Vagina (tissue), 2 donors: ENCODE measurements at regions not wholly inside any gene's neighbourhood (a gene's known extent, or its start where the extent isn't known, plus 50 kb on each side); places are given as distances from the start of the nearest gene placed in this dataset.

Experiments
- POLR2A ChIP-seq, 2 donors: fragments of 450-650 bp; IDR thresholded peaks; one replicate each; pipeline ENCODE4 v1.6.1; 2017; ENCODE audit warnings: antibody characterized with exemption in 2 of 2, mild to moderate bottlenecking in 2 of 2, moderate library complexity in 2 of 2
- TF ChIP-seq, protein P1 (sequence below), 3 experiments: fragments of 450-650 bp in 2 of 3; fragments of 200-600 bp in 1 of 3; sonication (generic) in 1 of 3; IDR thresholded peaks; one replicate each; pipeline ENCODE4 v1.5.1; 2017 to 2019; ENCODE audit warnings: antibody characterized with exemption in 3 of 3, mild to moderate bottlenecking in 2 of 3, moderate library complexity in 2 of 3

DNA sequence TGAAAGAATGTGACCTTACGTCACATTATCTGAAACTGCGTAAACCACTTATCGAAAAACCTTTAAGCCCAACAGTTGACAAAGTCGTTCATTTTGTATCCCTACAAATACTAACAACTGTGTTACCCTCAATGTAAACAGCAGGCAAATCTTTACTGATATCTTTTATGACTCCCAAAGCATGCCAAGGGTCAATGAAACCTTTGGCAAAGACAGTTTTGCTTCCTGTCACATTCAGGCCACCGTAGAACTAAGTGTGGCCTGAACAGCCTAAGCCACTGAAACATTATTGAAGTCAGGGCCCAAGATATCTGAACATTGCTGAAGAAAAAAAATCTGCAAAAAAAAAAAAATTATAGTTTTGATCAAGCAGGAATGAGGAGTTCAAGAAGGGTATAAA, 77.3 kb downstream of the FAM124B start:
- TF ChIP-seq, protein P1, sequence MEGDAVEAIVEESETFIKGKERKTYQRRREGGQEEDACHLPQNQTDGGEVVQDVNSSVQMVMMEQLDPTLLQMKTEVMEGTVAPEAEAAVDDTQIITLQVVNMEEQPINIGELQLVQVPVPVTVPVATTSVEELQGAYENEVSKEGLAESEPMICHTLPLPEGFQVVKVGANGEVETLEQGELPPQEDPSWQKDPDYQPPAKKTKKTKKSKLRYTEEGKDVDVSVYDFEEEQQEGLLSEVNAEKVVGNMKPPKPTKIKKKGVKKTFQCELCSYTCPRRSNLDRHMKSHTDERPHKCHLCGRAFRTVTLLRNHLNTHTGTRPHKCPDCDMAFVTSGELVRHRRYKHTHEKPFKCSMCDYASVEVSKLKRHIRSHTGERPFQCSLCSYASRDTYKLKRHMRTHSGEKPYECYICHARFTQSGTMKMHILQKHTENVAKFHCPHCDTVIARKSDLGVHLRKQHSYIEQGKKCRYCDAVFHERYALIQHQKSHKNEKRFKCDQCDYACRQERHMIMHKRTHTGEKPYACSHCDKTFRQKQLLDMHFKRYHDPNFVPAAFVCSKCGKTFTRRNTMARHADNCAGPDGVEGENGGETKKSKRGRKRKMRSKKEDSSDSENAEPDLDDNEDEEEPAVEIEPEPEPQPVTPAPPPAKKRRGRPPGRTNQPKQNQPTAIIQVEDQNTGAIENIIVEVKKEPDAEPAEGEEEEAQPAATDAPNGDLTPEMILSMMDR (IDR thresholded peaks at IDR 0.05) = no peak
- TF ChIP-seq POLR2A (IDR thresholded peaks at IDR 0.05) = no peak
